Epidermal melanocyte (primary cell): ENCODE measurements at regions not wholly inside any gene's neighbourhood (a gene's known extent, or its start where the extent isn't known, plus 50 kb on each side); places are given as distances from the start of the nearest gene placed in this dataset.

Experiments used
- DNase-seq: peaks from one replicate; pipeline ENCODE4 v3.0.0; 2011; ENCODE audit warnings: low spot score; ENCODE audit not compliant: insufficient read length

GRCh38 chr18:27699137-27699536 is 477.8 kb downstream of the CDH2 start:
- DNase-seq = no peak

- no peak for DNase-seq
These were observed 480.8 kb downstream of the CDH2 start for GRCh38 chr18:27696148-27696547.

- DNase-seq = no peak
These were observed 481.4 kb downstream of the CDH2 start for GRCh38 chr18:27695503-27695902.

- no peak for DNase-seq
These were observed 481.9 kb downstream of the CDH2 start for GRCh38 chr18:27695052-27695451.

GRCh38 chr18:27688581-27688980 is 488.3 kb downstream of the CDH2 start:
- DNase-seq = no peak

GRCh38 chr18:27687351-27687979 is 489.5 kb downstream of the CDH2 start:
- DNase-seq = no peak

GRCh38 chr18:27685807-27686412 is 491.0 kb downstream of the CDH2 start:
- no peak for DNase-seq

- DNase-seq = no peak
These were observed 491.8 kb downstream of the CDH2 start for GRCh38 chr18:27685091-27685490.

- no peak for DNase-seq
These were observed 489.3 kb upstream of the CHST9 start for GRCh38 chr18:27674411-27674810.

GRCh38 chr18:27673861-27674260 is 488.8 kb upstream of the CHST9 start:
- DNase-seq = no peak

GRCh38 chr18:27668158-27668557 is 483.1 kb upstream of the CHST9 start:
- DNase-seq = no peak

- DNase-seq = no peak
These were observed 482.0 kb upstream of the CHST9 start for GRCh38 chr18:27667064-27667463.

GRCh38 chr18:27666016-27666415 is 480.9 kb upstream of the CHST9 start:
- no peak for DNase-seq

- no peak for DNase-seq
These were observed 480.2 kb upstream of the CHST9 start for GRCh38 chr18:27665264-27665799.

GRCh38 chr18:27662949-27663348 is 477.8 kb upstream of the CHST9 start:
- no peak for DNase-seq

- DNase-seq = no peak
These were observed 477.4 kb upstream of the CHST9 start for GRCh38 chr18:27662537-27662936.

GRCh38 chr18:27661320-27662018 is 476.4 kb upstream of the CHST9 start:
- no peak for DNase-seq

- DNase-seq = no peak
These were observed 471.8 kb upstream of the CHST9 start for GRCh38 chr18:27656905-27657304.

- no peak for DNase-seq
These were observed 471.2 kb upstream of the CHST9 start for GRCh38 chr18:27656167-27656778.

- no peak for DNase-seq
These were observed 468.1 kb upstream of the CHST9 start for GRCh38 chr18:27653247-27653646.

- no peak for DNase-seq
These were observed 467.5 kb upstream of the CHST9 start for GRCh38 chr18:27652480-27653121.

- DNase-seq = no peak
These were observed 464.5 kb upstream of the CHST9 start for GRCh38 chr18:27649621-27650020.
